Right ventricle myocardium inferior (tissue), 1 donor: ENCODE measurements at regions not wholly inside any gene's neighbourhood (a gene's known extent, or its start where the extent isn't known, plus 50 kb on each side); places are given as distances from the start of the nearest gene placed in this dataset.

Experiments used
- ATAC-seq: fragments of 200-7000 bp; cut with Tn5 transposase; one replicate; pipeline ENCODE4 v1.9.1; 2020; ENCODE audit warnings: mild to moderate bottlenecking, moderate library complexity
- DNase-seq: peaks from one replicate; pipeline ENCODE4 v3.0.0; 2021; ENCODE audit errors: missing footprints
- intact Hi-C: fragments of 100-400 bp; cut with DNase I; formaldehyde crosslinking; loops from one replicate; pipeline ENCODE4 v1.11.0; 2022
- donor health status: DM: no; HTN: yes; CAD: no; lungs with severe emphysema.

GRCh38 chr4:128587382-128587781 lies 222.1 kb upstream of the JADE1 start:
- intact Hi-C loops, result no loop called here
- ATAC-seq, result no peak
- DNase-seq, result no peak

DNA sequence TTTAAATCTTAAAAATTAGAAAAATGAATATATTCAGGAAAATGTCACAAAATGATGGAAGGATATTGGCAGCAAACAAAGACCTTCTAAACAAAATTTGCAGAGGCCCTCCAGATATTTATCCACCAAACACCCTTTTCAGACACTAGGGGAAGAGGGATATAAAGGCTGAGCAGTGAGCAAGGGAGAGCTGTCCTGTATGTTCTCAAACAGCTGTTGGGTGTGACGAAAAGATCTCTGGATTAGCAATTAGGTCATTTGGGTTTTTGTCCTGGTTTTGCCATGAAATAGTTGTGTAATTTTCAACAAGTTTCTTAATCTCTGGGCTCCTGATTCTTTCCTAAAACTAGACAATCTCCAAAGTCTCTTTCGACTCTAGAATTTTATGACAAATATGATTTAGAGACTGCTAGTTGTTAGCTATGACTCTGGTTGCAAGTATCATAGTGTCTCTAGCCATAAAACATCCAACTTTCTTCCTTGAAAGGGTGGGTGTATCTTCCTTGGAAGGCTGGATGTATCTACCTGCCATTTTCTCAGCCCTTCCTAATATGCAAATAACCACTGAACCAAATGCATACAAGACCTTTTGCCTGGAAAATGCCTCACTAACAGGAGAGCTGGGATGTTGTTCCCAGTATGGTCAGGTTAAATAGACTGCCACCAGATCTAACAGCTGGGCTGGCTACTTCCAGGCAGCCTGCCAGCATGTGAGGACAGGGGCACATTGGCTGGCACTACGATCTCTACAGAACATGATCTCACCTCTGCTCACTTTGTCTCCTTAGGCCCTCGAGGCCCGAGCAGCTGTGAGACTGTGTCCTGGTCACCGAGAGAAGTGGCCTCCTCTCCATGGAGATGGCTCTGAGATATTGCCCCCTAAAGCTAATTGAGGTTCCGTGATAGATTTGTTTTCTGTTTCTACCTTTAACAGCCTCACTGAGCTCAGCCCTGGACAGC lies 225.5 kb upstream of the JADE1 start:
- ATAC-seq (peak; percentile 90), DNase-seq (peak; percentile 75)
- intact Hi-C loops, result no loop called here

GRCh38 chr4:128582427-128582870 lies 227.1 kb upstream of the JADE1 start:
- ATAC-seq (no peak), DNase-seq (no peak)
- intact Hi-C loops, result no loop called here

DNA sequence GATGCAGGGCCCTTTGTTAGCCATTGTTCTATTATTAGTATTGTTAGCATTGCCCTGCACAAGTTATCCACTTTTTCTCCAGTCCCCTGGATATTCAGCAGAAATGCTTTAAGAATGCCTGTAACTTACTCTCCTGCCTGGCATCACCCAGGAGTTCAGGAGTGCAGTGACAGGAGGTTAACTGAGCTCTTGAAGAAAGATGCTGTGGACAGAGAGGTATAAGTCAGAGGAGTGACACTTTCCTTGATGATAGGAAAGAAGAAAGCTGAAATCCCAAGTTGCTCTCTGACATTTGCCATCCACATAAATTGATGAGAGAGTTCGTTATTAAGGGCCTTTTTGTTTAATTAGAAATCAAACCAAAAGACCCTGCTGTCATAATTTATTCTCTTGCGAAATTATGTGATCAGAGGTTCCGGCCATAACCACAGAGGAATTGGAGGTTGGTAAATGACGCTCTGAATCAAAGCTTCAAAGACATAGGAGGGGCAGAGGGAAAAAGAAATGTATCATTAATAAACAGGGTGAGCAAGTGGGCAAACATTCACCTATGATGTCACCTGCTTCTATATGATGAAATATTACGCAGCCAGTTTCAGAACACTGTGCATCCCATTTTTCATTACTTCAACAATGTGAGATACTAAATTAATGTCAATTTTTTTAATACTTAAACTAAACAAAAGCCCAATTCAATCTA lies 230.2 kb upstream of the JADE1 start:
- DNase-seq (no peak), ATAC-seq (no peak)
- intact Hi-C loops, result no loop called here

DNA sequence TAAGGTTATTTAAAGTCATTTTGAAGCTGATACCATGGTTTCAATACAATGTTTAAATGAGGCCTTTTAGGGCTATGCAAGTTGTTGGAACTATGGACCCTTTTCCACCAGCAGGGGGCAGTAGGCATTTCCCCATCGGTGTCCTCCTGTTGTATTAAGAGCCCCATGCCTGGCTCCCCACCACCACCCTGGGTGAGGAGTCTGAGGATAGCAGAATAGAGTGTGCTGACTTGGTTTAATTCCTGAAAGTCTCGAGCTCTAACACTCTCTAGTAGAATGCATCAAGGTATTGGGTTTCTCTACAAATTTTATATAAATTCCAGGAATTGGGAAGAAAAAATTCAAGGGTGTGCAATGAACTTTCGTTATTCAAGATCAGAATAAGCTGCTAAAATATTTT lies 234.8 kb upstream of the JADE1 start:
- intact Hi-C loops, result loop anchor here (5.0 kb wide), 1 partner anchor 78 kb away; no protein-coding TSS in a partner anchor
- DNase-seq, result no peak

GRCh38 chr4:128573781-128574508 lies 235.6 kb upstream of the JADE1 start:
- intact Hi-C loops, result loop anchor here (5.0 kb wide), 1 partner anchor 78 kb away; no protein-coding TSS in a partner anchor
- ATAC-seq (no peak), DNase-seq (no peak)

More for the DNA sequence above, 234.8 kb upstream of the JADE1 start:
- peak; percentile 34 for ATAC-seq

GRCh38 chr4:128572778-128573241 lies 236.7 kb upstream of the JADE1 start:
- intact Hi-C loops, result loop anchor here (5.0 kb wide), 1 partner anchor 79 kb away; no protein-coding TSS in a partner anchor
- DNase-seq, result no peak
- no peak for ATAC-seq

DNA sequence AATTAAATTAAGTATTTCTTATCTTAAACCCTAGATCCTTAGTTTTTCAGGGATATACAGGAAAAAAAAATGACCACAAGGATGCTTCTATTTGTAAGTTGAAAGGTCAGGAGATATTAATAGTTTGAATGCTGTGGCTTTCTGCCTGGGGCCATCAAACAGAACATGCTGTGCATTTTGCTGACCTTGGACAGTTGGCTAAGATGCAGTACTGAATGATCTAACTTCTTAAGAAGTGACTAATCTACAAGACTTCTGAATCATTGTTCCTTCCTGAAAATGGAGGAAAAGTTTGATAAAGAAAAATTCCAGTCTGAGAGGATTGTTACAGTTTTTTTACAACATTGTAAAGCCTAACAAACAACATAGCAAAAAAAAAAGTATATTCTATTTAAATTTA lies 237.8 kb upstream of the JADE1 start:
- intact Hi-C loops, result loop anchor here (2.0 to 5.0 kb wide), 2 partner anchors 81 to 237 kb away; partner anchors contain the start of gene JADE1
- ATAC-seq, result peak; percentile 82
- no peak for DNase-seq

DNA sequence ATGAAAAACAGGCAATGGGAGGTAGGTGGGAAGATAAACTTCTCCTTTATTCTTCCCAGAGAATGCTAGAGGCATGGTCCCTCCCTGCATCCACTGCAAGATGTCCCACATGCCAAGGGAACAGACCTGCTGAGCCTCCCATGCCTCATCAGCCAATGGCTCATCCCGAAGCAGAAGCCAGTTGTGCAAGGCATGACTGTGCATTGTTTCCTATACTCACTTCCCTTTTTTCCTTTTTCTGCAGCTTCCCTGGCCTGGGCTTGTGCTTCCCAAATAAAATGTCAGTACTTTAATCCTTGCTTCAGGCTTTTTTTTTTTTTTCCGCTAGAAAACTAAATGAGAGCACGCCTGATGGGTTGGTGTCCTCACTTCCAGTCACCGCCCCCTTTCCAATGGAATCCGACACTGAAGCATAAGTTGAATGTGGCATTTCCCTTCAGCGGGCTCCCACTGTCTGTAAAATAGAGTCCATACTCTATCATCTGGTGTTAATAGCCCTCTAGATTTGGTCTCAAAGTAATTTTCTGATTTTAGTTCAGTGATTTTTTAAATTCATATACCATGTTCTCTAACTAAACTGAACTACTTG lies 239.0 kb upstream of the JADE1 start:
- intact Hi-C loops, result loop anchor here (2.0 to 5.0 kb wide), 2 partner anchors 82 to 238 kb away; partner anchors contain the start of gene JADE1
- ATAC-seq, result peak; percentile 50
- DNase-seq, result no peak

DNA sequence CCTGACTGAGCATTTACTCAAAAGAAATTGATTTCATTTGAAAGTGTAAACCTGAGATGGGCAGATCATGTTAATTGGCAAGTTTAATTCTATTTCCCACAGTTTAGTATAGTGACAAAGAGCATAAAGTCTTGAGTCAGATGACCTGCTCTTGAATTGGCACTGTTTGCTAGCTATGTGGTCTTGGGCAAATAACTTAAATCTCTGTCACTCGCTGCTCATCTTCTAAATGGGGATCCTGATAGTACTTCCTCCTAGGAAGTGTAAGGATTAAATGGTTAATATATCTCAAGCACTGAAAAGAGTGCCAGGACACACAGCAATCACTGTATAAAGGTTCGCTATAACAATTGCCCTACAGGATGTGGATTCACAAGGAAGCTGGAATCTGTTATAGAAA lies 242.8 kb upstream of the JADE1 start:
- ATAC-seq, result no peak
- DNase-seq, result no peak
- intact Hi-C loops, result loop anchor here (5.0 kb wide), 1 partner anchor 296 kb away; no protein-coding TSS in a partner anchor

DNA sequence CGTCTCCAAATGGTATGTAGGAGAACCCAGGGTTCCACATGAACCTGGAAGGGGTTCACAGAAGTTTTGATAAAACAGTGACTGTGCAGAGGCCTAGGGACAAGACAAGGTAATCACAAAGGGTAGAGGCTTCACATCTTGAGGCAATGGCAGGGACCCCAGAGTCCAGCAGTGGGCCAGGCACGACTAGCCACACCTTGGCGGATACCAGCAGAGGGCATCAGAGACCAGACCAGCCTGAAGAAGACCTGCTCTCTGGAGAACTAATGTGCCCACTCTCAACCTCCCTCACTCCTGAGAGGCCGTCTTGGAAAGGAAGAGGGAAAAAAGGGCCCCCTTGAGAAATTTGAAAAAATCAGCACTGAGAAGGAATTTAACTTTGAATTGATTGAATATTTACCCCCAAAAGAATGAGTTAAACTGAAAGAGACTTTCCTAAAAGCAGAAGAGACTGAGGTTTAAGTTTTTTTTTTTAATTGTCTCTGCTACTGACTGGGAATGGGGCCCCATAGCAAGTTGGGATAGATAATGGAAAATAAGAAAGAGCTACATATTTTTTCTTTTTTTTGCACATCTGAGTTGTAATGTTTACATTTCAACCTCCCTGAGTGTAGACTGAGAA lies 243.8 kb upstream of the JADE1 start:
- ATAC-seq, result peak; percentile 72
- intact Hi-C loops, result loop anchor here (5.0 kb wide), 1 partner anchor 297 kb away; no protein-coding TSS in a partner anchor
- DNase-seq, result no peak

- DNase-seq (no peak), ATAC-seq (no peak)
- intact Hi-C loops, result loop anchor here (5.0 kb wide), 1 partner anchor 297 kb away; no protein-coding TSS in a partner anchor
These were observed 244.4 kb upstream of the JADE1 start for GRCh38 chr4:128565054-128565453.

DNA sequence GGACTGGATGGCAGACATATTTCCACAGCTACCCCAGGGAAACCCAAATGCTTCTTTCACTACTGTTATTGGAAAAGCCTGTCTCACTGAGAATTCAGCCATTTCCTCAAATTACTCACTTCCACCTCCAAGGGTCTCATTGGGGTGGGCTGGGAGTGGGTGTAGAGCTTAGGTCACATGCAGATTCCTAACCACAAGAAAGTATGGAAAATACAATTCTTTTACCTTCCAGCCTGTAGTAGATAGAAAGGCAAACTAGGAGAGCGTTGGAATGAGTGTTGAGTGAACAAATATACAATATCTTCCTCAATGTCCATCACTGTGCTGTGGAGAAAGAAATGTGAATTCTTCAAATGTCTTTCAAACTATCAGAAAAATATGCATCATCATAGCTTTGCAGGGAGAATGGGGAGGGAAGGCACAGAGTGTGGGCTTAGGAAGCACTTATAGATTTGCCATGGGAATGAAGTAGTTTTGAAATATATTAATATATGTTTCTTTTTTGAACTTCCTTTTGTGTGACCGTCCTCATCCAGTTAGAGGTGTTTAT lies 245.3 kb upstream of the JADE1 start:
- DNase-seq (no peak), ATAC-seq (no peak)
- intact Hi-C loops, result no loop called here

DNA sequence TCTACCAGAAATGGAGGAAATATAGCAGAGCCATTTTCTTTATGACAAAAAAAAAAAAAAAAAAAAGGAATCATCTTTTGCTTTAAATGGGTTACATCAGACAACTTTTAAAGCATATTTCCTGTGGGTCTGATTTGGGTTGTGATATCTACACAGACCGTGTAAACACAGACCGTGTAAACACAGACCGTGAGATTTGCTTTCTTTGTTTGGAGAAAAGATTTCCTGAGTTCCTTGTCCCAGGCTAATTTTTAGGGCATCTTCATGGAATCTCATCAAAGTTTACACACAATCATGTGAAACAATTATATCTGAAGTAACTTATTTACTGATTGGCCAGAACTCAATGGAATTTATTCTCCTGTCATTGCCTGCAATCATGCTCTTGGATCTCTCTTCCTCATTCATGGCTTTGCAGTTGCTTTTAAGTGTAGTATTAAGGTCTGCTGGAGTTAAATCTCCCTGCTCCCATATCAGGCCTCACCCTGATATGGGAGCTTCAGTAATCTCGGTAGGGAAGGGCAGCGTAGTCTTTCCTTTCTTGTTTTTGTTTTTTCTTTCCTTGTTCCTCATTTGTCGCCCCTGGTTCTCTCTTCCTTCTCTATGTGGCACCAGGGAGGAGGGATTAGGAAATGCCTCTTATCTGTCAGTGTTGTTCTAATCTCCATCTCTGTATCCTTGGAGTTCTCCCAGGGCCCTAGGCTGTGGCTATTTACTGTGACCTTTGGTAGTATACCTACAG lies 248.6 kb upstream of the JADE1 start:
- no peak for ATAC-seq
- intact Hi-C loops, result no loop called here
- no peak for DNase-seq

DNA sequence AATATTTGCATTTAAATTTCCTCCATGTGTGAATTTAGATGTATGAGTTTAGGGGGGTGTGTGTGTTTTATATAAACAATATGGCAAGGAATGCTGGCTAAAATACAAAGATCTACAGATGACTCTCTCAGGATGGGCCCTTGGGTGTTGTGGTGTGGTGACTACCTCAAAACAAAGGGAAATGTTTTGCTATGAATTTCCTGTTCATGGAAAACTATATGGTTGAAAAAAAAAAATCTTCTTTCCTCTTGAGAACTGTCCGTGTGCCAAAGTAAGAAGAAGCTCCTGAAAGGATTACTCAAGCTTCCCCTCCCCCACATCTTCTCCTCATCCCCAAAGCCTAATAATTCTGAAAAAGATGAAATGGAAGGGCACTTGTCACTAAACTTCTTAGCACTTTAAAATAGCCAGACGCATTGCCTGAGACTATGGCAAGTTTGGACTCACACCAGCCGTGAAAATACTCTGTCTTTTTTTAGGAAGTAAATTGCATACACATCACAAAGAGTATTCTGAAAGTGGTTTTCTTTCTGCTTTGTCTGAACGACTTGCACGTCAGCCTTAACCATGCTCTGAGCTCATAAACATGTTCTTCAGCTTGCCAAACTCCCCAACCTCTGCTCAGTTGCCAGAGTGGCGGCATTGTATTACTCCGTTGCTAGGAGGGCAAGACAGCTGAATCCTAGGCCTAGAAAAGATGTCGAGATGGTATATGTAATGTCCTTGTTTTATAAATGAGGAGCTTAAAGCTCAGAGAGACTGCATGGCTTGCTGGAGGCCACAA lies 250.4 kb upstream of the JADE1 start:
- intact Hi-C loops, result loop anchor here (10.0 kb wide), 1 partner anchor 274 kb away; the partner anchor contains the start of gene PGRMC2
- DNase-seq, result no peak
- peak; percentile 32 for ATAC-seq

GRCh38 chr4:128556756-128557155 lies 252.7 kb upstream of the JADE1 start:
- ATAC-seq (no peak), DNase-seq (no peak)
- intact Hi-C loops, result loop anchor here (10.0 kb wide), 1 partner anchor 272 kb away; the partner anchor contains the start of gene PGRMC2
